DND-41 (cell line): ENCODE measurements at regions not wholly inside any gene's neighbourhood (a gene's known extent, or its start where the extent isn't known, plus 50 kb on each side); places are given as distances from the start of the nearest gene placed in this dataset.

Experiments used
- ATAC-seq: fragments of 200-7000 bp; cut with Tn5 transposase; 3 replicates; pipeline ENCODE4 v1.9.1; 2021; ENCODE audit warnings: low read depth; ENCODE audit not compliant: insufficient read depth
- DNase-seq: peaks from one replicate; pipeline ENCODE4 v3.0.0-alpha.2; 2020
- H2AFZ ChIP-seq: 2 replicates; pipeline ENCODE4 v1.6.0; 2012; ENCODE audit warnings: low read depth, low read length
- H3K27ac ChIP-seq: 2 replicates; pipeline ENCODE4 v1.5.1; 2012; ENCODE audit warnings: low read length, inconsistent platforms
- H3K27me3 ChIP-seq: fragments of 200-600 bp; sonication (generic); 2 replicates; pipeline ENCODE4 v1.6.0; 2012; ENCODE audit warnings: low read length, mild to moderate bottlenecking, inconsistent platforms; ENCODE audit not compliant: insufficient read depth, poor library complexity
- H3K36me3 ChIP-seq: 2 replicates; pipeline ENCODE4 v1.5.1; 2012; ENCODE audit warnings: low read length, inconsistent platforms; ENCODE audit not compliant: insufficient read depth
- H3K4me1 ChIP-seq: 2 replicates; pipeline ENCODE4 v1.5.1; 2012; ENCODE audit warnings: mild to moderate bottlenecking, low read length; ENCODE audit not compliant: insufficient read depth
- H3K4me2 ChIP-seq: 2 replicates; pipeline ENCODE4 v1.6.0; 2012; ENCODE audit warnings: mild to moderate bottlenecking, moderate library complexity, low read length, inconsistent platforms; ENCODE audit not compliant: insufficient read depth
- H3K4me3 ChIP-seq, 2 experiments: fragments of 200-600 bp in 1 of 2; shearing (Covaris generic) in 1 of 2; 2 replicates each; pipeline ENCODE4 v1.5.1; 2012 to 2016; ENCODE audit warnings: inconsistent platforms in 2 of 2, low read length in 2 of 2, mild to moderate bottlenecking in 2 of 2, low read depth in 1 of 2, moderate library complexity in 1 of 2
- H3K79me2 ChIP-seq: 2 replicates; pipeline ENCODE4 v1.6.0; 2012; ENCODE audit warnings: low read length, inconsistent platforms; ENCODE audit not compliant: insufficient read depth
- H3K9ac ChIP-seq: 2 replicates; pipeline ENCODE4 v1.6.0; 2012; ENCODE audit warnings: low read depth, mild to moderate bottlenecking, inconsistent platforms, low read length, moderate library complexity
- H3K9me3 ChIP-seq: 2 replicates; pipeline ENCODE4 v1.5.1; 2012; ENCODE audit warnings: low read length, moderate library complexity, mild to moderate bottlenecking, inconsistent platforms; ENCODE audit not compliant: insufficient read depth, severe bottlenecking
- H4K20me1 ChIP-seq: 2 replicates; pipeline ENCODE4 v1.6.0; 2012; ENCODE audit warnings: low read length; ENCODE audit not compliant: insufficient read depth
- EZH2 ChIP-seq: IDR thresholded peaks from 3 replicates; pipeline ENCODE4 v1.6.1; 2012; ENCODE audit warnings: borderline replicate concordance, low read depth, mild to moderate bottlenecking, moderate library complexity, low read length, inconsistent platforms; ENCODE audit not compliant: severe bottlenecking
- TF ChIP-seq, protein P1 (sequence below): IDR thresholded peaks from 2 replicates; pipeline ENCODE4 v1.5.1; 2012; ENCODE audit warnings: borderline replicate concordance, low read length, moderate library complexity, mild to moderate bottlenecking; ENCODE audit not compliant: poor library complexity, severe bottlenecking; ENCODE audit errors: extremely low read depth

DNA sequence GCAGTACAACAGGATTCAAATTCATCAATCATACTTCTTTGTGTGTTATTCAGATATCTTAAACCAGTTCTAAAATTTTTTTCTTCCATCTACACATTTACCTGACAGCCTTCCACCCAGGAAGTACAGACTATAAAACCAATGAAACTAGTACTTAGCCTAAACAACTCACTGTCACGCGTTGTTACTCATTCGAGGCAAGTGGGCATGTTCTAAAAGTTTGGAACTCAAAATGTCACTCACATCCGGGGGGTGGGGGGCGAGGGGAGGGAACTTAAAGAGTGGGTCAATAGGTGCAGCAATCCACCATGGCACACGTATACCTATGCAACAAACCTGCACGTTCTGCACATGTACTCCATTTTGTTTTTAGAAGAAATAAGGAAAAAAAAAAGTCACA is 90.4 kb upstream of the PLEKHM1 start:
- DNase-seq (no peak), ATAC-seq (no peak)
- Histone ChIP-seq H3K36me3 (peaks cover 37% of the 10 kb centered on the region), H3K27me3 (no peaks in the 10 kb centered on the region), H3K4me1 (peaks cover 51% of the 10 kb centered on the region), H3K9me3 (no peaks in the 10 kb centered on the region), H3K9ac (no peak overlapping the region), H3K4me3 (no peak overlapping the region), H2AFZ (no peak overlapping the region), H3K4me2 (peak overlapping the region; percentile 74; the same call in 1 of the 2 replicates), H3K27ac (no peak overlapping the region), H3K79me2 (peaks cover 88% of the 10 kb centered on the region), H4K20me1 (peaks cover 41% of the 10 kb centered on the region)
- TF ChIP-seq EZH2 = no peak
- TF ChIP-seq, protein P1, sequence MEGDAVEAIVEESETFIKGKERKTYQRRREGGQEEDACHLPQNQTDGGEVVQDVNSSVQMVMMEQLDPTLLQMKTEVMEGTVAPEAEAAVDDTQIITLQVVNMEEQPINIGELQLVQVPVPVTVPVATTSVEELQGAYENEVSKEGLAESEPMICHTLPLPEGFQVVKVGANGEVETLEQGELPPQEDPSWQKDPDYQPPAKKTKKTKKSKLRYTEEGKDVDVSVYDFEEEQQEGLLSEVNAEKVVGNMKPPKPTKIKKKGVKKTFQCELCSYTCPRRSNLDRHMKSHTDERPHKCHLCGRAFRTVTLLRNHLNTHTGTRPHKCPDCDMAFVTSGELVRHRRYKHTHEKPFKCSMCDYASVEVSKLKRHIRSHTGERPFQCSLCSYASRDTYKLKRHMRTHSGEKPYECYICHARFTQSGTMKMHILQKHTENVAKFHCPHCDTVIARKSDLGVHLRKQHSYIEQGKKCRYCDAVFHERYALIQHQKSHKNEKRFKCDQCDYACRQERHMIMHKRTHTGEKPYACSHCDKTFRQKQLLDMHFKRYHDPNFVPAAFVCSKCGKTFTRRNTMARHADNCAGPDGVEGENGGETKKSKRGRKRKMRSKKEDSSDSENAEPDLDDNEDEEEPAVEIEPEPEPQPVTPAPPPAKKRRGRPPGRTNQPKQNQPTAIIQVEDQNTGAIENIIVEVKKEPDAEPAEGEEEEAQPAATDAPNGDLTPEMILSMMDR = no peak

DNA sequence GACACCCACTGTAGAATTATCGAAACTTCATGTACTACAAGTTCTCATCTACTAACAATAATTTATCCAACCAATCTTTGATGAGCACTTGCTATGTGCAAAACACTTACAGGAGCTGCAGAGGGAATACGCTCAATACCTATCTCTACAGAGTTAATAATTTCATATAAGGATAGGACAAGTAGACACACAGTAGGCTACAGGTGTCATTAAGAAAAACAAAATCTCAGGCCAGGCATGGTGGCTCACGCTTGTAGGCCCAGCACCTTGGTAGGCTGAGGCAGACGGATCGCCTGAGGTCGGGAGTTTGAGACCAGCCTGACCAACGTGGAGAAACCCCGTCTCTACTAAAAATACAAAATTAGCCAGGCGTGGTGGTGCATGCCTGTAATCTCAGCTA is 91.3 kb upstream of the PLEKHM1 start:
- Histone ChIP-seq H2AFZ (no peak overlapping the region), H4K20me1 (peaks cover 39% of the 10 kb centered on the region), H3K36me3 (peaks cover 34% of the 10 kb centered on the region), H3K4me1 (peaks cover 50% of the 10 kb centered on the region), H3K27me3 (no peaks in the 10 kb centered on the region), H3K9ac (peak overlapping the region; percentile 9; the same call in 1 of the 2 replicates), H3K79me2 (peaks cover 79% of the 10 kb centered on the region), H3K4me3 (peak overlapping the region in 1 of 2 experiments; percentile 31; a peak in 1 of 4 replicates), H3K27ac (no peak overlapping the region), H3K9me3 (no peaks in the 10 kb centered on the region), H3K4me2 (peak overlapping the region; percentile 74)
- ATAC-seq = no peak
- no peak for DNase-seq
- TF ChIP-seq, protein P1 = no peak
- TF ChIP-seq EZH2 = no peak

DNA sequence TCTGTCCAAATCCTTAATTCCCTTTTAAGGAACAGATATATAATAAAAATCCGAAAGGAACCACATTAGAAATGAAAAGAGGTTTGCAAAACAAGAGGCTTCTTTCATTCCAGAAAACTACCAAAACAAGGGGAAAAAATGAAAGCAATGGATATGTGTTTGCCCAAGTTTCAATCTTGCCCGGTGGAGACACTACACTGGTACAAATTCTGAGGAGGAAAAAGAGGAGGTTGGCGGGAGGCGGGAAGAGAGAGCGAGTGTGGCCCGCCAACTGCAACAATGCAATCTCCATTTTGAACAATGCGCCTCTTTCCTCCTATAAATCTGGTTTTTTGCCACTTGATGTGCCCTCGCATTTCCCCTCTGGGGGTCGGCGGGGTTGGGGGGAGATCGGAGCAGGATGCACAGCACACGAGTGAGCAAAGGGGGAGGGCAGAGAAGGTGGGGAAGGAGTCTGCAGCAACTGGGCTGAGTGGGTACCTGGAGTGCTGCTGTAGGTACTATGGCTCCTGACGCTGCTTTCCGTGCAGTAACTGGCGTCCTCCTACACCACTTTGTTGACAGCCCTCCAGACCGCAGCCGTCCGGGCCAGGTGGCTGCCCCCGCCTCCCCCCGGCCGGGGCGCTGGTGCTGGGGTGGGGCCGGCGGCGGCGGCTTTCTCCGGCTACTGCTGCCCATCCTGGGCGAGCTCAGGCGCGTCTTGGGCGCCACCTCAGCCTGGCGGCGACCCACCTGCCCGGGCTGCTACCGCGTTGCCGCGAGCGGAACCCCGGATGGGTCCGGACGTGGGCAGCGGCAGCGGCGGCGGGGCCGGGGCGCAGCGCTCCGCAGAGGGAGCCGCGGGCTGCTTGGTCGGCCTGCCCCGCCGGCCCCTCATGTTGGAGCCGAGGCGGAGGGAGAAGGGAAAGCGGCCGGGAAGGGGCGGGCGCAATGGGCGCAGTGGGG is 93.8 kb upstream of the PLEKHM1 start:
- H3K79me2 ChIP-seq = peaks cover 54% of the 10 kb centered on the region
- peaks cover 24% of the 10 kb centered on the region for H3K36me3 ChIP-seq
- H3K4me2 ChIP-seq = peak overlapping the region; percentile 74
- H3K4me1 ChIP-seq = peaks cover 45% of the 10 kb centered on the region
- H3K27me3 ChIP-seq = no peaks in the 10 kb centered on the region
- H3K9ac ChIP-seq = peak overlapping the region; percentile 87
- H4K20me1 ChIP-seq = peaks cover 19% of the 10 kb centered on the region; the same call in 1 of the 2 replicates
- H2AFZ ChIP-seq = peak overlapping the region; percentile 86
- DNase-seq = peak; percentile 81
- H3K9me3 ChIP-seq = no peaks in the 10 kb centered on the region
- H3K4me3 ChIP-seq = peak overlapping the region; percentile 62 to 86
- TF ChIP-seq, protein P1 = peak; percentile 3
- TF ChIP-seq EZH2 = no peak
- H3K27ac ChIP-seq = peak overlapping the region; percentile 99
- peak; percentile 69 for ATAC-seq
